ENCODE measurements at regions not wholly inside any gene's neighbourhood (a gene's known extent, or its start where the extent isn't known, plus 50 kb on each side); places are given as distances from the start of the nearest gene placed in this dataset.

DNA sequence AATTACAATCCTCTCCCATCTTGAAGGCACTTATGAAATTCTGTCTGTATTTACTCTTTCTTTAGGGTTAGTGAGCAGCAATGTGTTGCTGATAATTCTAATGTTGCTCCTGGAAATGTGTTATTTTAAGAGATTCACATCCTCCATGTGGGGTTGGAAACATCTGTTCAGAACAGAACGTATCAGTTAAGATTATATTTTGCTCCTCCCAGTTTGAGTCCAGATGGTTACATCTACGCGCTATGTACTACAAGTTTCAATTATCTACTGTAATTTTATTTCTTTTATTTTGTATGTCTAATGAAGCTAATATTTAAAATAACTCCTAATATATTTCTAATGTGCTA, 250.6 kb upstream of the KLF6 start:
- no peak for DNase-seq
- Histone ChIP-seq H3K9me3 (replicated peaks) (no peaks in the 10 kb centered on the region), H3K4me1 (no peaks in the 10 kb centered on the region), H3K27ac (no peak overlapping the region), H3K27me3 (no peaks in the 10 kb centered on the region), H3K4me3 (no peak overlapping the region), H3K36me3 (no peaks in the 10 kb centered on the region)

GRCh38 chr10:4034907-4035598, 250.0 kb upstream of the KLF6 start:
- no peak overlapping the region for H3K4me3 ChIP-seq
- H3K27ac ChIP-seq: no peak overlapping the region
- no peaks in the 10 kb centered on the region for H3K27me3 ChIP-seq
- no peaks in the 10 kb centered on the region for H3K4me1 ChIP-seq
- no peaks in the 10 kb centered on the region for H3K36me3 ChIP-seq
- no peak for DNase-seq
- no peaks in the 10 kb centered on the region for H3K9me3 ChIP-seq (replicated peaks)

GRCh38 chr10:4033341-4033896, 248.4 kb upstream of the KLF6 start:
- no peak for DNase-seq
- Histone ChIP-seq H3K4me3 (no peak overlapping the region), H3K4me1 (no peaks in the 10 kb centered on the region), H3K36me3 (no peaks in the 10 kb centered on the region), H3K27ac (no peak overlapping the region), H3K27me3 (no peaks in the 10 kb centered on the region), H3K9me3 (replicated peaks) (no peaks in the 10 kb centered on the region)

GRCh38 chr10:4029866-4030265, 244.9 kb upstream of the KLF6 start:
- no peaks in the 10 kb centered on the region for H3K9me3 ChIP-seq (replicated peaks)
- no peaks in the 10 kb centered on the region for H3K36me3 ChIP-seq
- H3K27me3 ChIP-seq: no peaks in the 10 kb centered on the region
- DNase-seq: no peak
- no peaks in the 10 kb centered on the region for H3K4me1 ChIP-seq
- H3K27ac ChIP-seq: no peak overlapping the region
- H3K4me3 ChIP-seq: no peak overlapping the region

DNA sequence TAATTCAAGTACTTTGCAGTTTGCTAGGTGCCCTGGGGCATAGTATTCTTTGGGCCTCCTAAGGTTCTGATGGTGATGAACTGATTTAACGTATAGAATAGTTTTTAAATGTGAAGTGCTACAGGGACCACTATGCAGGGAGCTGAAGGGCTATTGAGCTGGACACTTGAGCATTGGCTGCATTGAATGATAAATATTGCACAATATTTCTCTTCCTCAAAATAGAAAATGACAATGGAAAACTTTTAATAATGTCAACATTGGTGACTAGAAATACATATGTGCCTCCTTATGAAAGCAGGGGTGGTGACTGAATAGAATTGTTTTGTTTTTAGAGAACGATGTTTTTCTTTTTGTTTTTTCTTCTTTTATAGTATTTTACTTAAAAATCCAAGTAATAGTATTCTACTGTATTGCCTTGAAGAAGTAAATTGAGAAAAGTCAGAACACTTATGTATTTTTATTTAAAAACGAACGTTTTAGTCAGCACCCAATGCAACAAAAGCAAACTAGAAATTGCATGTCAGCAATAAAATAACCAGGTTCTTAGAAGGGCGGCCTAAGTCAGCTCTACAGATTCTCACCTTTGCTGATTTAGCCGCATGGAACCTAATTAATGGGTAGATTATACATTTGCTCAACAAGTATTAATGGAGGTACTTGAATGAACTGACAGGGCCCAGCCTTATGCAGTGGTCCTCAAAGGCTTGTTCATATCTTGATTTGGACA, 244.0 kb upstream of the KLF6 start:
- H3K4me1 ChIP-seq: no peaks in the 10 kb centered on the region
- no peak overlapping the region for H3K4me3 ChIP-seq
- H3K36me3 ChIP-seq: no peaks in the 10 kb centered on the region
- H3K9me3 ChIP-seq (replicated peaks): no peaks in the 10 kb centered on the region
- H3K27ac ChIP-seq: no peak overlapping the region
- no peaks in the 10 kb centered on the region for H3K27me3 ChIP-seq
- DNase-seq: no peak

GRCh38 chr10:4028027-4028471, 243.0 kb upstream of the KLF6 start:
- Histone ChIP-seq H3K27me3 (no peaks in the 10 kb centered on the region), H3K4me1 (no peaks in the 10 kb centered on the region), H3K27ac (no peak overlapping the region), H3K36me3 (no peaks in the 10 kb centered on the region), H3K4me3 (no peak overlapping the region), H3K9me3 (replicated peaks) (no peaks in the 10 kb centered on the region)
- no peak for DNase-seq

DNA sequence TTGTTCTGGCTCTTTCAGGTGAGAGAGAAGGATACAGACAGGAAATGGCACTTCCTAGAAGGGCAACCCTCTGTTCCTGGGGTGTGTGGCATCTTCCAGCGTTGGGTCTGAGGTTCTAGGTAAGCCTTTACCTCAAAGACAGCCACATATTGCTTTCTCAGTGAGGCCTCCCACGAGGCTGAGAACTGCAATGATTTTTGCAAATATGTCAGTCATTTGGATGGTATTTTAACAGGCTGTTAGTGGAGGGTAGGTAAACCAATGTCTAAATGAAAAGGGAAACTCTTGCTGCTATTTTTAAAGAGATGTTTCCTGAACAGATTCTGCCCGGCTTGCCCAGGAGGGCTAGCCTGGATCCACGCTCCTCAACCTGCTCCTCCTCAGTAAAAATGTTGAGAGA, 240.3 kb upstream of the KLF6 start:
- H3K27ac ChIP-seq: no peak overlapping the region
- no peaks in the 10 kb centered on the region for H3K9me3 ChIP-seq (replicated peaks)
- H3K27me3 ChIP-seq: no peaks in the 10 kb centered on the region
- H3K36me3 ChIP-seq: no peaks in the 10 kb centered on the region
- no peaks in the 10 kb centered on the region for H3K4me1 ChIP-seq
- no peak overlapping the region for H3K4me3 ChIP-seq
- DNase-seq: no peak

- no peaks in the 10 kb centered on the region for H3K9me3 ChIP-seq (replicated peaks)
- DNase-seq: no peak
- no peak overlapping the region for H3K4me3 ChIP-seq
- H3K27ac ChIP-seq: no peak overlapping the region
- no peaks in the 10 kb centered on the region for H3K4me1 ChIP-seq
- no peaks in the 10 kb centered on the region for H3K36me3 ChIP-seq
- H3K27me3 ChIP-seq: no peaks in the 10 kb centered on the region
Observed at GRCh38 chr10:4024516-4025245, 239.7 kb upstream of the KLF6 start.

DNA sequence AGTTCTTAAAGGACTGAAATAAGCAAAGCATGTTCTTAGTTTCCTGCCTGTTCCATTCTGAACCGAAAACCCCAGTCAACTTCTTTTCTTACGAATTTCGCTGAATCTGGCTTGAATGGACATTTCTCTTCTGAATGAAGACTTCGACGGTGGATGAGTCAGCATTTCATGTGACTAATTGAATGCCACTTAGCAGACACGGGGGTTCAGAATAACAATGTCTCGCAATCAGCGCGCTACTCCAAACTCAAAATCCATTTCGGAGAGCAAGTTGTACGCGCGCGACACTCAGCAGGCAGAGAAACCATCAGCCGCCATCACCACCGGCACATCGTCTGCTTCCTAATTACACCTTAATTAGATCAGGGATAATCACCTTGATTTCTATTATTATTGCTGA, 239.0 kb upstream of the KLF6 start:
- DNase-seq: no peak
- Histone ChIP-seq H3K27ac (no peak overlapping the region), H3K4me1 (no peaks in the 10 kb centered on the region), H3K36me3 (no peaks in the 10 kb centered on the region), H3K4me3 (no peak overlapping the region), H3K27me3 (no peaks in the 10 kb centered on the region), H3K9me3 (replicated peaks) (no peaks in the 10 kb centered on the region)

DNA sequence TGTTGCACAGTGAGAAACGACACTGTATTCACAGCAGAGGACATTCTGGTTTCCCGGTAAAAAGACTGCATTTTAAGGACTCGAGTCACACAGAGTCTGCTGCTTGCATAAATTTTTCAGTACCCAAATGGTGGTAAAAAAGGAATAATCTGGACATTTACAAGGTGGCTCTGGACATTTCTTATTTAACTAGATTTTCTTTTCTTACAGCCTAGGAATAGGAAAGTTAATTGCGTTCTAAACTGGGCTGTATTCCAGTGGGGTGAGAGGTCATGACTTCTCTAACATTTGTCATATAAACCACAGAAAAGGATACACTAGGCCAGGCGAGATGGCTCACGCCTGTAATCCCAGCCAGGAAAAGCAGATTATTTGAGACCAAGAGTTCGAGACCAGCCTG, 237.5 kb upstream of the KLF6 start:
- H3K4me3 ChIP-seq: no peak overlapping the region
- no peak overlapping the region for H3K27ac ChIP-seq
- DNase-seq: no peak
- no peaks in the 10 kb centered on the region for H3K36me3 ChIP-seq
- no peaks in the 10 kb centered on the region for H3K4me1 ChIP-seq
- no peaks in the 10 kb centered on the region for H3K27me3 ChIP-seq
- no peaks in the 10 kb centered on the region for H3K9me3 ChIP-seq (replicated peaks)

GRCh38 chr10:4020631-4021030, 235.6 kb upstream of the KLF6 start:
- no peaks in the 10 kb centered on the region for H3K36me3 ChIP-seq
- no peaks in the 10 kb centered on the region for H3K9me3 ChIP-seq (replicated peaks)
- no peaks in the 10 kb centered on the region for H3K27me3 ChIP-seq

GRCh38 chr10:4018054-4018511, 233.1 kb upstream of the KLF6 start:
- Histone ChIP-seq H3K36me3 (no peaks in the 10 kb centered on the region), H3K27ac (no peak overlapping the region), H3K9me3 (replicated peaks) (no peaks in the 10 kb centered on the region), H3K4me1 (no peaks in the 10 kb centered on the region), H3K27me3 (no peaks in the 10 kb centered on the region), H3K4me3 (no peak overlapping the region)
- no peak for DNase-seq

More at GRCh38 chr10:4020631-4021030, 235.6 kb upstream of the KLF6 start:
- Histone ChIP-seq H3K27ac (no peak overlapping the region), H3K4me1 (no peaks in the 10 kb centered on the region), H3K4me3 (no peak overlapping the region)
- DNase-seq: no peak

DNA sequence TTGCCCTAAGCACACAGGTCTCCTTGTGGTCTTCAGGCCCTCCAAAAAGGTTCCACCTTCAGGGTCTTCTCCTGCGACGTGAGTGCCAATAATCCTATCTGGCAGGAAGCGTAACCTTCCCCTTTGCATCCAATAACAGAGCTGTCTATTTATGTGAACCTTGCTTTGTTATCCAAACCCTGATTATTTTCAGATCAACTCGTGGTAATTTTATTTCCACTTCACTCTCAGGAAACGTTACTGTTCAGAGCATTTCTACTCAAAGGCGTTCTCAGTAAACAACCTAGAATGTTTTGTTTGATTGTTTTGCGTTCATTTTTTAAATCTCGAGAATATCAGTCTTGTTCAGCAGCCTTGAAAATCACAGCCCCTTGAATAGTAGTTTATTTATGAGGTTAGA, 232.3 kb upstream of the KLF6 start:
- Histone ChIP-seq H3K27me3 (no peaks in the 10 kb centered on the region), H3K36me3 (no peaks in the 10 kb centered on the region), H3K27ac (no peak overlapping the region), H3K9me3 (replicated peaks) (no peaks in the 10 kb centered on the region), H3K4me3 (no peak overlapping the region), H3K4me1 (no peaks in the 10 kb centered on the region)
- DNase-seq: no peak

DNA sequence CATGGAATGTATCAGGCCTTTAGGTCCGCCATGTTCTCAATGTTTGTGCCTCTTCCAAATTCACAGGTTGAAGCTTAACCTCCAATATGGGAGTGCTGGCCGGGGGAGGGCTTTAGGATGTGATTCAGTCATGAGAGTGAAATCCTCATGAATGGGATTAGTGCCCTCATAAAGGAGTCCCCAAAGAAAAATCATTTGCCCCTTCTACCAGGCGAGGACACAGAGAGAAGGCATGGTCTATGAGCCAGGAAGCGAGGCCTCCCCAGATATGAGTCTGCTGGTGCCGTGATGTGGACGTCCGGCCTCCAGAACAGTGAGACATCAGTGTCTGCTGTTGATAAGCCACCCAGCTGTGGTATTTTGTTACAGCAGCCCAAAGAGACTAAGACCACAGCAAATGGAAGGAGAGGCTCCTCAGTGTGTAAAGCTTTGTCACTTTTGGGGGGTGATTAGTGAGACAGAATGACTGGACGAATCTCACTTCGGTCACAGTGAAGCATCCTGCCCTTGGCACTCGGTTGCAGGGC, 231.3 kb upstream of the KLF6 start:
- Histone ChIP-seq H3K27ac (no peak overlapping the region), H3K9me3 (replicated peaks) (no peaks in the 10 kb centered on the region), H3K27me3 (no peaks in the 10 kb centered on the region), H3K36me3 (no peaks in the 10 kb centered on the region), H3K4me3 (no peak overlapping the region), H3K4me1 (no peaks in the 10 kb centered on the region)
- DNase-seq: no peak

GRCh38 chr10:4013651-4014121, 228.7 kb upstream of the KLF6 start:
- Histone ChIP-seq H3K27me3 (no peaks in the 10 kb centered on the region), H3K27ac (no peak overlapping the region), H3K4me1 (no peaks in the 10 kb centered on the region), H3K4me3 (no peak overlapping the region), H3K9me3 (replicated peaks) (no peaks in the 10 kb centered on the region), H3K36me3 (no peaks in the 10 kb centered on the region)
- DNase-seq: no peak
